ENCODE measurements at regions not wholly inside any gene's neighbourhood (a gene's known extent, or its start where the extent isn't known, plus 50 kb on each side); places are given as distances from the start of the nearest gene placed in this dataset.
"Not testable (repeated sequence)": the region's sequence is repeated elsewhere in the genome, so short reads cannot be mapped to it uniquely, and the experiment has no call there.

- intact Hi-C loops (cut with micrococcal nuclease): loop anchor here (10.0 kb wide), 2 partner anchors 125 to 495 kb away; no protein-coding TSS in a partner anchor
- not testable (repeated sequence) for DNase-seq (ENCODE audit: low read depth, low spot score)
These were observed 121.8 kb upstream of the DRD5 start for GRCh38 chr4:9659678-9660077.

GRCh38 chr4:9660955-9661354, 120.5 kb upstream of the DRD5 start:
- H3K4me1 ChIP-seq (ENCODE audit: control insufficient read depth, extremely low read depth, insufficient read depth, low read length); H4K20me1 ChIP-seq (replicated peaks; ENCODE audit: control insufficient read depth, extremely low read depth, insufficient read depth, low read length); H3K9me1 ChIP-seq (replicated peaks; ENCODE audit: control insufficient read depth, extremely low read depth, insufficient read depth, low read length); BruUV-seq (replicated peaks); H3K4me2 ChIP-seq (ENCODE audit: insufficient read depth, low read length); DNase-seq (ENCODE audit: low read depth, low spot score); H3K27ac ChIP-seq (ENCODE audit: insufficient read depth, low read depth, low read length); POLR2A ChIA-PET; H3K36me3 ChIP-seq (ENCODE audit: control insufficient read depth in 2 of 2, extremely low read depth in 1 of 2, insufficient read depth in 2 of 2, low read length in 2 of 2); H2AFZ ChIP-seq (ENCODE audit: low read depth, low read length); H3K9ac ChIP-seq (replicated peaks; ENCODE audit: extremely low read depth, insufficient read depth, low read length); H3K4me3 ChIP-seq (replicated peaks in 1 of 3; ENCODE audit: insufficient read depth in 1 of 3, low read depth in 1 of 3, low read length in 3 of 3); H3K79me2 ChIP-seq (ENCODE audit: control insufficient read depth, insufficient read depth, low read length); H3K27me3 ChIP-seq (ENCODE audit: control insufficient read depth in 2 of 2, insufficient read depth in 2 of 2, low read length in 2 of 2); H3K9me3 ChIP-seq (replicated peaks; ENCODE audit: control insufficient read depth, insufficient read depth, low read length); dilution Hi-C loops (cut with MboI; ENCODE audit: extremely low pct_ligation_motif_present, low sequenced_read_pairs); FAIRE-seq: not testable (repeated sequence)
- intact Hi-C loops (cut with micrococcal nuclease): loop anchor here (10.0 kb wide), 1 partner anchor 496 kb away; no protein-coding TSS in a partner anchor
- CTCF ChIA-PET: interaction anchor here (1.1 kb wide), 1 partner anchor 129 kb away, joined by 3 read pairs; no protein-coding TSS in a partner anchor

More at GRCh38 chr4:9659678-9660077, 121.8 kb upstream of the DRD5 start:
- FAIRE-seq; H3K4me3 ChIP-seq (replicated peaks in 1 of 3; ENCODE audit: insufficient read depth in 1 of 3, low read depth in 1 of 3, low read length in 3 of 3); H3K9me3 ChIP-seq (replicated peaks; ENCODE audit: control insufficient read depth, insufficient read depth, low read length); H2AFZ ChIP-seq (ENCODE audit: low read depth, low read length); H3K36me3 ChIP-seq (ENCODE audit: control insufficient read depth in 2 of 2, extremely low read depth in 1 of 2, insufficient read depth in 2 of 2, low read length in 2 of 2); H4K20me1 ChIP-seq (replicated peaks; ENCODE audit: control insufficient read depth, extremely low read depth, insufficient read depth, low read length); dilution Hi-C loops (cut with MboI; ENCODE audit: extremely low pct_ligation_motif_present, low sequenced_read_pairs); H3K9ac ChIP-seq (replicated peaks; ENCODE audit: extremely low read depth, insufficient read depth, low read length); H3K27ac ChIP-seq (ENCODE audit: insufficient read depth, low read depth, low read length); H3K4me2 ChIP-seq (ENCODE audit: insufficient read depth, low read length); H3K27me3 ChIP-seq (ENCODE audit: control insufficient read depth in 2 of 2, insufficient read depth in 2 of 2, low read length in 2 of 2); POLR2A ChIA-PET; H3K9me1 ChIP-seq (replicated peaks; ENCODE audit: control insufficient read depth, extremely low read depth, insufficient read depth, low read length); BruUV-seq (replicated peaks); H3K4me1 ChIP-seq (ENCODE audit: control insufficient read depth, extremely low read depth, insufficient read depth, low read length); H3K79me2 ChIP-seq (ENCODE audit: control insufficient read depth, insufficient read depth, low read length): not testable (repeated sequence)
- TF ChIP-seq CTCF (IDR thresholded peaks at IDR 0.05; ENCODE audit: extremely low read depth in 1 of 2, insufficient read depth in 1 of 2, low read depth in 1 of 2, low read length in 2 of 2): peak; percentile 21 to 27
- CTCF ChIA-PET: interaction anchor here (1.1 kb wide), 1 partner anchor 128 kb away, joined by 3 read pairs; no protein-coding TSS in a partner anchor

GRCh38 chr4:9670725-9671124, 110.7 kb upstream of the DRD5 start:
- H3K9ac ChIP-seq (replicated peaks; ENCODE audit: extremely low read depth, insufficient read depth, low read length); DNase-seq (ENCODE audit: low read depth, low spot score); H3K27me3 ChIP-seq (ENCODE audit: control insufficient read depth in 2 of 2, insufficient read depth in 2 of 2, low read length in 2 of 2); BruUV-seq (replicated peaks); H3K4me1 ChIP-seq (ENCODE audit: control insufficient read depth, extremely low read depth, insufficient read depth, low read length); dilution Hi-C loops (cut with MboI; ENCODE audit: extremely low pct_ligation_motif_present, low sequenced_read_pairs); FAIRE-seq; H3K36me3 ChIP-seq (ENCODE audit: control insufficient read depth in 2 of 2, extremely low read depth in 1 of 2, insufficient read depth in 2 of 2, low read length in 2 of 2); H3K9me3 ChIP-seq (replicated peaks; ENCODE audit: control insufficient read depth, insufficient read depth, low read length); POLR2A ChIA-PET; intact Hi-C loops (cut with micrococcal nuclease); H3K4me3 ChIP-seq (replicated peaks in 1 of 3; ENCODE audit: insufficient read depth in 1 of 3, low read depth in 1 of 3, low read length in 3 of 3); H3K4me2 ChIP-seq (ENCODE audit: insufficient read depth, low read length); H3K9me1 ChIP-seq (replicated peaks; ENCODE audit: control insufficient read depth, extremely low read depth, insufficient read depth, low read length); CTCF ChIA-PET; H3K27ac ChIP-seq (ENCODE audit: insufficient read depth, low read depth, low read length); H4K20me1 ChIP-seq (replicated peaks; ENCODE audit: control insufficient read depth, extremely low read depth, insufficient read depth, low read length); H3K79me2 ChIP-seq (ENCODE audit: control insufficient read depth, insufficient read depth, low read length); H2AFZ ChIP-seq (ENCODE audit: low read depth, low read length): not testable (repeated sequence)

GRCh38 chr4:9677357-9677756, 104.1 kb upstream of the DRD5 start:
- BruUV-seq (replicated peaks); POLR2A ChIA-PET; H3K27me3 ChIP-seq (ENCODE audit: control insufficient read depth in 2 of 2, insufficient read depth in 2 of 2, low read length in 2 of 2); DNase-seq (ENCODE audit: low read depth, low spot score); H2AFZ ChIP-seq (ENCODE audit: low read depth, low read length); H3K9ac ChIP-seq (replicated peaks; ENCODE audit: extremely low read depth, insufficient read depth, low read length); H3K4me3 ChIP-seq (replicated peaks in 1 of 3; ENCODE audit: insufficient read depth in 1 of 3, low read depth in 1 of 3, low read length in 3 of 3); FAIRE-seq; intact Hi-C loops (cut with micrococcal nuclease); H3K79me2 ChIP-seq (ENCODE audit: control insufficient read depth, insufficient read depth, low read length); H3K4me1 ChIP-seq (ENCODE audit: control insufficient read depth, extremely low read depth, insufficient read depth, low read length); dilution Hi-C loops (cut with MboI; ENCODE audit: extremely low pct_ligation_motif_present, low sequenced_read_pairs); H4K20me1 ChIP-seq (replicated peaks; ENCODE audit: control insufficient read depth, extremely low read depth, insufficient read depth, low read length); H3K4me2 ChIP-seq (ENCODE audit: insufficient read depth, low read length); H3K27ac ChIP-seq (ENCODE audit: insufficient read depth, low read depth, low read length); H3K36me3 ChIP-seq (ENCODE audit: control insufficient read depth in 2 of 2, extremely low read depth in 1 of 2, insufficient read depth in 2 of 2, low read length in 2 of 2); H3K9me1 ChIP-seq (replicated peaks; ENCODE audit: control insufficient read depth, extremely low read depth, insufficient read depth, low read length); CTCF ChIA-PET; H3K9me3 ChIP-seq (replicated peaks; ENCODE audit: control insufficient read depth, insufficient read depth, low read length): not testable (repeated sequence)

All from endothelial cell of umbilical vein (primary cell).